Epidermal melanocyte (primary cell): ENCODE measurements at regions not wholly inside any gene's neighbourhood (a gene's known extent, or its start where the extent isn't known, plus 50 kb on each side); places are given as distances from the start of the nearest gene placed in this dataset.
"Not testable (repeated sequence)": the region's sequence is repeated elsewhere in the genome, so short reads cannot be mapped to it uniquely, and the experiment has no call there.

Experiments used
- DNase-seq: peaks from one replicate; pipeline ENCODE4 v3.0.0; 2011; ENCODE audit warnings: low spot score; ENCODE audit not compliant: insufficient read length

DNA sequence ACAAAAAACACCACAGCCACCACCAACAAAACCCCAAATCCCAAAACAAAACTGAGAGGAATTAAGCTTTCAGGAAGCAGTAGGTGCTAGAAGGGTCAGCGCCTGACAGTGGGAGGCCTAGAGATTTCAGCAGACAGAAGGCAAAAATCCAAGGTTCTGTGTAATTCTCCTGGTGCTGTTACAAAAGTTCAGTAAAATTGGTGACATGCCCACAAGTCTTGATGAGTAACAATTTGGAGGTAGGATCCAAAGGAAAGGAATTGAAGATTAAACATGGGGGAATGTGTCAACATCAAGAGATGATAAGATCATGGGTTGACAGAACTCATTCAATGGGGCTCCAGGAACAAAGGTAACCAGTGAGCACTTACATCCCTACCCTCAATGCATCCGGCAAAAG, 653.8 kb upstream of the CPEB2 start:
- no peak for DNase-seq

DNA sequence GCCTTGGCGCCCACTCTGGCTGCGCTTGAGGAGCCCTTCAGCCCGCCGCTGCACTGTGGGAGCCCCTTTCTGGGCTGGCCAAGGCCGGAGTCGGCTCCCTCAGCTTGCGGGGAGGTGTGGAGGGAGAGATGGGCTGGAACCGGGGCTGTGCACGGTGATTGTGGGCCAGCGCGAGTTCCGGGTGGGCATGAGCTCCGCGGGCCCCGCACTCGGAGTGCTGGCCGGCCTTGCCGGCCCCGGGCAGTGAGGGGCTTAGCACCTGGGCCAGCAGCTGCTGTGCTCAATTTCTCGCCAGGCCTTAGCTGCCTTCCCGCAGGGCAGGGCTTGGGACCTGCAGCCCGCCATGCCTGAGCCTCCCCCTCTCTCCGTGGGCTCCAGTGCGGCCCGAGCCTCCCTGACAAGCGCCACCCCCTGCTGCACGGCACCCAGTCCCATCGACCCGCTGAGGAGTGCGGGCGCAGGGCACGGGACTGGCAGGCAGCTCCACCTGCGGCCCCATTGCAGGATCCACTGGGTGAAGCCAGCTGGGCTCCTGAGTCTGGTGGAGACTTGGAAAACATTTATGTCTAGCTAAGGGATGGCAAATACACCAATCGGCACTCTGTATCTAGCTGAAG, 643.6 kb upstream of the CPEB2 start:
- not testable (repeated sequence) for DNase-seq

DNA sequence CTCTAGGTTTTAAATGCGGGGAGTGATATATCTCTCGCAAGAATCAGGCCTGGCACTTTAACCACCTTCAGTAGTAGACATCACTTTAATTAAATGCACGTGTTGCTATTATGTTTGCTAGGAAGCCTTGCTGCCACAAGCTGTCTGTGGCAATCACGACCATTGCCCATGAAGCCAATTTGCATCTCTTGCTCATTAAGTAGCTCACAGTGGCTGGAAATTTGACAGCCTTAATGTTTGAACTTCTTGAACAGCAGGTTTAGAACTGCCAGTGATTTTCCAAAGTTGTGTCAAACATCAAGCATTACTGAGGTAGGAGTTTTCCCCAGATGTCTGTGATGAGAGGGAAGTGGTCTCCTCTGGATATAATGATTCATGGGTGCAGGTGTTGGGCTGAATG, 642.3 kb upstream of the CPEB2 start:
- no peak for DNase-seq

DNA sequence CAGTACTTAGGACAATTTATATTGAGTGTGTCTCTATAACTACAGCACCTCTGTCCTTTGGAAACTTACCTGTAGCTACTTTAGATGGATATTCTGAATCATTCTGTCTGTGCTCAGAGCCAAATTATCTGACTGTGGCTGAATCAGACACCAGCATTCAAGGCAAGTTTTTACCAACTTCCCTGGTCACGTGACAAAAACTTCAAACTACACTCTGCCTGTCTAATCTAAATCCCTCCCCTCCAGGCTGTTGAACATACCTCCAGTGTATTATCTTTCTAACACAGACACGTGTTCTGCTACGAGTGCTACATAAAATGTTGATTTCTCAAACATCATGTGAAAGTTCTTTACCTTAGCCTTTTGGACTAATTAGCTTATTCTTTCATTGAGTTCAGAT, 641.2 kb upstream of the CPEB2 start:
- no peak for DNase-seq

DNA sequence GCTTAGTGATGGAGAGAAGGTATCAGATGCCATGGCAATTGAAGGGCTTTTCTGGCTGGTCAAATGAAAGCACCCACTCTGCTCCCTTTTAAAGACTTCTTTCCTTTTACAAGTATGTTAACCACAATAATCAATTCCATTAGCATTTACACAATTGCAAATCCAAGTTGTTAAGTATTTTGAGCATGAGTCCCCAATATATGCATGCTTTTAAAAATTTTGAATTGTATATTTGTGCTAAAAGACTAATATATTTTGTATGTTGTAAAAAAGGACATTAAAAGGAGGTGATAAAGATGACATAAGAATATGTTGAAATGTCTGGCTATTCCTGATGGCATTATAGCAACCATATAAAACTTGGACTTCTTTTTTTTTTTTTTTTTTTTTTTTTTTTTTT, 639.9 kb upstream of the CPEB2 start:
- no peak for DNase-seq

DNA sequence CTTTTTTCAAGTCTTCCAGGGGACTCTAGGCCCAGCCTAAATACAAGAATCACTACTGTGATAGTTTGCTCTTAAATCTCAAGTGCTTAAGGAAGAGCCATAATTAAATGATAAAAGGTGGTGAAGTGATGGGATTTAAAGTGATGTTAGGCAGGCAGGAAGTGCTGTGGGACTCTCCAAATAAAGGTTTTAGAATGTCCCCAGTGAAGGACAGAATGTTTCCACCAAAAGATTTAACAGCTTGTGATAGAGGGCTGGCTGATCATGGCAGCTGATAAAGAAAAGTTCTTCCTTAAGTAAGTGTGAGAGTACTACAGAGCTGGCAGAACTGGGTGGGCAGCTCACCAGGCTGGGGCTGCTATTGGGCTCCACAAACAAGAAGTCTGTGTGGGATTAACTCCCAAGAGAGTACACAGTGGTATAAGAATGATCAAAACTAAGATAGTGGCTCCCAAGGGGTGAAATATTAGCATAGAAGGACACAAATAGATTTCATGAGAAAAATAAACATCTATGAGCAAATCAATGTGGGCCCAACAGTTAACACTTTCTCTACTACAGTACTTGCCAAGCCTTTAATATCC, 637.2 kb upstream of the CPEB2 start:
- DNase-seq, result no peak

DNA sequence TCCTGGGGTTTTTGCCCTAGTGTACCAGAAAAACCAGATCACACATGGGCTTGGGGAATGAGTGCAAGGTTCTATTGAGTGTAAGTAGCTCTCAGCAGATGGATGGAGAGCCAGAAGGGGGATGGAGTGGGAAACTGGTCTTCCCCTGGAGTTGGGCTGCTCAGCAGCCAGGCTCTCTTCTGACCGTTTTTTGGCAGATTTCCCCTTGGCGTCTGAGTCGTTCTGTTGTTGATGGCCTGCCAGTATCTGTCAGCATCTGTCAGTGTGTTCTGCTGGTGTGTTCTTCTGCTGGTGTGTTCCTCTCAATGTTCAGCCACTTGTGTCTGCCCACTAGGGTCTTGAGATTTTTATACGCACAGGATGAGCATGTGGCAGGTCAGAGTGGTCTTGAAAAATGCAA, 633.9 kb upstream of the CPEB2 start:
- DNase-seq, result no peak

DNA sequence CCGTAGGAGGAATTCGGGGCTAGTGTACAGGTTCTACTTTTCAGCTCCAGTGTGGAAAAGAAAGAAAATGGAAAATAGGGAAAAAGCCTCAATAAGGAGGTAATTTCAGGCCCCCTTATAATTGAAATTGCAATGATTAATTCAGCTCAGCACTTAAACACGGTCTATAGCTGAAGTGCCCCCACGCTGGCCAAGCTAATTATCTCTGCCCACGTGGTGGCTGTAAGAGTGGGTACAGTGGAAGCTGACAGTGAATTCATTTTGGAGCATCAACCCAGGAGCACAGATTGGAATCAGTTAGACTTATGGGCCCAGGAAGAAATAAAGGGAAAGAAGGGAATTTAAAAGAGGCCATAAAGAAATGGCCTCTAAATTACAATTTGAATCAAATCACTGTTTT, 631.1 kb upstream of the CPEB2 start:
- DNase-seq, result no peak

DNA sequence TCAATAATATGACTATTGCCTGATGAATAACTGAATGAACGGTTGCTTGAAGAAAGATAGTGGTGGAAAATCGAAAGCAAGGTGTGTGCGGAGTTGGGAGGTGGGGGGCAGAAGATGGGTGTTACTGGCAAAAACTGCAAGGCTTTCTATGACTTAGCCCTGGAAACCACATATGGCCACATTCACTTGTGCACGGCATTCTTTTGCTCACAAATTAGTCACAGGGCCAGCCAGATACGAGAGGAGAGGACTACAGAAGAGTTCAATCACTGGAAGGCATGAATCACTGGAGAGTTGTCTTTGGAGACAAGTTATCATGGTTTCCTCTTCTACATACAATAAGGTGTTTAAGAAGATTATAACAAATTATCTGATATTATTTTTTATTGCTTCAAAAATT, 626.5 kb upstream of the CPEB2 start:
- no peak for DNase-seq

DNA sequence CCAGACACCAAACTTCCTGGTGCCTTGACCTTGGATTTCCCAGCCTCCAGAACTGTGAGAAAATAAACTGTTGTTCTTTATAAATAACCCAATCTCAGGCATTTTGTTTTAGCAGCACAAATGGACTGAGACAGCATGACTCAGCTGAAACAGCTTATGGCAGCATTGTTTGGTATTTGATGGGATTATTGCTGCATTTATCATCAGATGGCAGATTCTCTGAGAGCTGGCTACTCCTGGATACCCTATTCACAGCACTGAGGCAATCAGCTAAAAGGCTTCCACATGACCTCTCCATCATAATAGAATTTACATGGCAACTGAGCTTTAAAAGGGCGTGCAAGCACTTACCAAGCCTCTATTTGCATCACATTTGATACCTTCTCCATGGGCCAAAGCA, 623.1 kb upstream of the CPEB2 start:
- no peak for DNase-seq

DNA sequence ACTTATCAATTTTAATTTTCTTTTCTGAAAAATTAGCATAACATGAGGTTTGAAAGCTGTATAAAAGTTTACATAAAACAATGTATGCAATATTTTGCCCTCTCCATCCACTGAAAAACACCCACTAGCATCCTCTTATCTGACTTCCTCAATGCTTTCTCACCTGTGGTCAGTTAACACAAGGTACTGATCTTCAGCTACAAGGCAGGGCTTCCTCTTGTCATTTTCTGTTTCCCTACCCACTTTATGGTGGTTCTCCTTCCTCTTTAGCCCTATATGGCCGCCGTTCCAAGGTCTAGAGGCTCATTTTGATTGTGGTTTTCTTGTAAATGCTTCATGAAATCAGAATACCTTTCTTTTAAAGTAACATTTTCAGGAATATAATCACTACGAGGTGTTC, 618.6 kb upstream of the CPEB2 start:
- DNase-seq, result no peak

DNA sequence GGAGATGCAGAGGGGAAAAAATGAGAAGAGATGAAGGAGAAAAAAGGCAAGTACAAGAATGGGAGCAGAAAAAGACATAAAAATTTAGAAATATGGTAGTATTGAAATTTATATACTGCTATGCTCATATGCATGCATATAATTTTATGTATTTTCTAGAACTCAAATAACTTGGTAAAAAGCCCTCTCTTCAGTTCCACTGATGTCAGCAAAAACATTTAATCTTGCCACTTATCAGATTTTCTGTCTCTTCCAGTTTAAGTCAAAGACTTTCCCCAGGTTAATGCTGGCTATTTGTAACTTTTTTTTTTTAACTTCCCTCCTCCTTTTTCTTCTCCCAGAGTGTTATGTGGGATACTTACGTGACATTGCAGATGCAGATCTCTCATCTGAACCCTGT, 617.5 kb upstream of the CPEB2 start:
- DNase-seq, result no peak

DNA sequence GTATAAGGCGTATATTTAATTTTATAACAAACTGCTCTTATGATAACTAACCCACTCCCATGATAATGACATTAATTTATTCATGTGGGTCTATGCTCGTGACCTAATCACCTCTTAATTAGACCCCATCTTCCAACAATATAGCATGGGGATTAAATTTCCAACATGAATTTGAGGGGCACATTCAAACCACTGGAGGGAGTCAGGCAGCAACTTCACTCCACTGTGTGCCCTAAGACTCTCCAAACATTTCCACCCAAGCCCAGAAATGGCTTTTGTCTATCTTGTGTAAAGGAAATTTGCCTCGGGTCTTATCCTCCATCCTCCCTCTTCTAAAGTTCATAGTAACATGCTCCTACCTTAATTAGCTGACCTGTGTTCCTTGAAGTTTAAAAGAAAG, 616.1 kb upstream of the CPEB2 start:
- DNase-seq, result no peak

DNA sequence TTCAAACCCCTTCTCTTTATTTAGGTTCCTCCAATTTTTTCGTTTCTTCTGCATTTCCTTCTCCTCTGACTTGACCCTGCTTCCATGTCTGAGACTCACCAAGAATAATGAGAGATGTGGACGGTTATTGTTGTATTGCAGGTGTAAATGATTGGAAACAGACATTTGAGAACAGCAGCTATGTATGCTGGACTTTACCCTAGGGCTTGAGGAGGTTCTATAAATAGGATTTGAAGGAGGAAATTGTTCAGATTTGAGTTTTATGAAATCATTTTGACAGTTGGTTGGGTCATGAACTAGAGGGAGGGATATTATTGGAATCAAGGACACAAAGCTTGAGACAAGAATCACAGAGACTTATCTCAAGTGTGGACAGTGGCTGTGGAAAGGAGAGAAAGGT, 614.6 kb upstream of the CPEB2 start:
- DNase-seq, result no peak

DNA sequence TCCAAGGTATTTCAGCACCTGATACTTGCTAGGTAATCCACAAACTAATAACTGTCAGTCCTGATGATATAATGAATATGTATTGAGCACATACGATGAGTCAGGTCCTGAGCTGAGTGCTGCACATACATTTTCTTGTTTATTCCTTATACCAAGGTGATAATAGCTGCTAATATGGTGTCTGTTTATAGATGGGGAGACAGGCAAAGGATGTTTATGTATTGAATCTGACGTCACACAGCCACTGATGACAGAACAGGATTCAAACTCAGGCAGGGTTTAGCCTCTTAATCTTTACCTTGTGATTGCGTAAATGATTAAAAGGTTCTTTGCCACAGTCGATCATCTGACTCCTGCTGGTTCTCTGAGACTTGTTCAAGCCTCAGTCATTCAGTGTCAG, 609.9 kb upstream of the CPEB2 start:
- DNase-seq, result no peak

DNA sequence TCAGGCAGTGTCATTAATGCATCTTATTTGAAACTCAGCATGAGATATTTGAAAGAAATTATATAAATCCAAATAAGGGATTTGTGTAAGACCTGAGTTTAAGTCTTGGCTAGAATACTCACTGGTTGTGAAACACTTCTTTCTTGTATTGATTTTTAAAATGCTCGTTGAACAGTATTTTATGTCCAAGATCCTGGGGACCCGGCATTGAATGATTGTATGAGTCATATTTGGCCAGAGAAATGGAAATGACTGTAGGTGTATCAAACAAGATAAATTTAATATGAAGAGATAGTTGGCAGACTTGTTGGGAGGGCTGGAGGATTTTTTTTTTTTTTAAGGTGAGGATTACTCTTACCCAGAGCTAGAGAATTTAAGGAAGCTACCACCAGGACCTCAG, 606.1 kb upstream of the CPEB2 start:
- DNase-seq, result no peak

DNA sequence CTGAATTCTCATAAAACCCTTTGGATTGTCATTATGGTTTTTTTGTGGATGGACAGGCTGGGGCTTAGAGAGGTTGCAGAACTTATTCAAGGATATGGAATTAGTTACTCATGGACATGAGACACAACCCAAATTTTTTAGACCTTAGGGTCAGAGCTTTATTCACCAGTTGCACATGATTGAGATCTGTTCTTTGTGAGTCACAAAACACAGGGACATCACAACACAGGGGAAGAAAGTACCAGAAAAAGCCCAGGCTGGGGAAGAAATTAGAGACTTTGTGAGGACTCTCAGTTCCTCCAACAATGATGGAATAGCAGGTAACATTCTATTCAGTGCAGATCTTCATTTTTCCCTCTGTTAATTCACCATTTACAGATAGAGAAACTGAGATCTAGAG, 602.4 kb upstream of the CPEB2 start:
- DNase-seq, result no peak

DNA sequence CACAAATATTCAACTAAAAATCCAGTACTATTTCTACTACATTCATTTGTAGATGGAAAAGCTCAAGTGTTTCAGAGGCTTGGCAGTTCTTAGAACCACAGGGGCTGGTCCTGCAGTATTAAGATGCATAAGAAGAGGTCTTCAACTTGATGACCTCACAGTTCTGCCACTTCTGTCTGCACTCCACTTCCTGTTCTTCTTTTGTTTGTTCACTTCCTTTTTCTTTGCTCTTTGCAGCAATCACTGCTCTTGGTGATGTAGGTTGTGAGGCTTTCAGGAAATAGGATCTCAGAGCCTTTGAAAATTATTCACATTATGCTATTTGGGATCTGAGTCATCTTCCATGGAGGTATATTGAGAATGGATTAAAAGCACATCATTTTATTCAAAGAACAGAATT, 602.0 kb upstream of the CPEB2 start:
- no peak for DNase-seq

DNA sequence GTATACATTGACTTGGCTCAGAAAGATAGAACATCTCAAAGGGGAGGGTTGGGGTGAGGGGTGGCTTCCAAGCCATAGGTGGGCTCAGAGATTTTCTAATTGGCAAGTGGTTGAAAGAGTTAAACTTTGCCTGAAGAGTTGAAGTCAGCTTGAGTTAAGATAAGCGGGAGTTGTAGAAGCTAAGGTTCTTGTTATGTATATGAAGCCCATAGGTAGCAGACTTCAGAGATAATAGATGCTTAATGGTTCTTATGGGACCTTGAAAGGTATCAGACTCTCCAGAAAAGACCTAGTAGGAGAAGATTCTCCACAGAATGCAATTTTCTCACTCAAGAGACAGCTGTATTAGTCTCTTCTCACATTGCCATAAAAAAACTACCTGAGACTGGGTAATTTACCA, 599.1 kb upstream of the CPEB2 start:
- no peak for DNase-seq

DNA sequence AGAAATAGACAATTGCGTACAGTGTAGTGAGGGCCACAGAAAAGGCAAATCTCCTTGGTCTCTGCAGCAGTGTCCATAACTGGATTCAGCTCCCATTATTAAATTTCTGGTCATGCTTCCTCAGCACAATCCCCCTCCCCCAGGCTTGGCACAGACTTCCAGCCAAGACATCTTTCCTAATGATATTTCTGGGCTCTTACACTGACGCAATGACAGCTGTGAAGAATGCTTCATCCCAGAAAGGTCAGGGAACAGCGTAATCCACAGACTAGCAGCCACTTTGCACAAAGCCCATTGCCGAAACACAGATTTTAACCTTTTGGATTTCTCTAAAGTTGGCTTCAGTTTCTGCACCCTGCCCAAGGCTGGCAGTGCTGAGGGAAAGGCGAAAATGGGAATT, 597.6 kb upstream of the CPEB2 start:
- no peak for DNase-seq

DNA sequence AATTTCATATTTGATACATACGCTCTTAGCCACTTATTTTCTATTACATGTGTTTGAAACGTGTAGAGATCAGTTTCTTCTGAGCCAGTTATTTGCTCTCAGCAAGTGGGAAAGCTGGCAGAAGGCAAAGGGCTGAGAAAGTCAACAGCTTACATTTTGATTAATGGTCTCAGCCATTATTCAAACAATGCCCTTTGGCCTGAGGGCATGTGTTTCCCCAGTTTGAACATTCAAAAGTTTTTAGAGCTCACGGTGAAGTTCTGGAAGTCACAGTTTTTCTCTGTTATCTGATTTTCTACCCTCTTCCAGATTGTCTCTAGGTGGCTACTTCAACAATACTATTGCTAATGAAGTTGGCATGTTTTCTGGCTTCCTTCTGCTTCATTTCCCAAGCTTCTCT, 591.8 kb upstream of the CPEB2 start:
- no peak for DNase-seq

DNA sequence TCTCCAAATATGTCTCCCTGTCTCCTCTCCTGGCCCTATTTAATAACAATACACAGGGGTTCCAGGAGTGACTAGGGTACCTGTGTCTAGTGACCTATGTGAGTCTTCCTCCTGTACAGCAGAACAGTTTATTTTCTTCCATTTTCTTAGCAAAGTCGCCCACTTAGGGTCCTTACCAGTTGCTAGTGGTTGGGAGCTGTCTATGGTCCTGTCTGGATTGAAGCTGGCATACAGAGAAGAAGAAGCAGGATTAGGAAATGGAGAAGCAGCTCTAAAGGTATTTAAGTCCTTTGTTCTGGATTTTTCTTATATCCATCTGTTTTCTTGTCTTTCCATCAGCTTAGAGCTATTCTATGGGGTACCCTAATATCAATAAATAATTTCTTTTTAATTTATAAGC, 587.1 kb upstream of the CPEB2 start:
- no peak for DNase-seq

DNA sequence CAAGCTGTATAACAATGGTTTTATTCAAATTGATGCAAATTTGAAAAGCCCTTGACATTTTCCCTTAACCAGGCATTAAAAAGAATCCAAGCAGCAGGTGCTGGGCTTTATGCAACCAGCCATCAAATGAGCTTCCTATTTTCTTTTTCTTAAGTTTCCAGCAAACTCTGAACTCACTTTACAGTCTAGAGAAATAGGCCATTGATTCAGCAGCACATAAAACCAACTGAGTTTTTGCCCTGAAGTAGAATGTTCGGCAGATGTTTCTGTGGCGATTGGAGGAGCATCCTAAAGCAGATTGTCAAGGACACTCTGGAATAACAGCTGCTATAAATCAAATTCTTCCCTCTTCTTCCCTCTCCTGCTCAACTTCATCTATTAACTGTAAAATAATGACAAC, 582.8 kb upstream of the CPEB2 start:
- DNase-seq, result no peak

DNA sequence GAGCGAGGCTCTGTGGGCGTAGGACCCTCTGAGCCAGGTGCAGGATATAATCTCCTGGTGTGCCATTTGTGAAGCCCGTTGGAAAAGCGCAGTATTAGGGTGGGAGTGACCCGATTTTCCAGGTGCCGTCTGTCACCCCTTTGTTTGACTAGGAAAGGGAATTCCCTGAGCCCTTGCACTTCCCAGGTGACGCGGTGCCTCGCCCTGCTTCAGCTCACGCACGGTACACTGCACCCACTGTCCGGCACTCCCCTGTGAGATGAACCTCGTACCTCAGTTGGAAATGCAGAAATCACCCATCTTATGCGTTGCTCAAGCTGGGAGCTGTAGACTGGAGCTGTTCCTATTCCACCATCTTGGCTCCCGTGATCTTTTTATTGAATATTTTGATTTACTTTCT, 576.0 kb upstream of the CPEB2 start:
- DNase-seq, result not testable (repeated sequence)
